ENCODE measurements at regions not wholly inside any gene's neighbourhood (a gene's known extent, or its start where the extent isn't known, plus 50 kb on each side); places are given as distances from the start of the nearest gene placed in this dataset.
"Not testable (repeated sequence)": the region's sequence is repeated elsewhere in the genome, so short reads cannot be mapped to it uniquely, and the experiment has no call there.

- TF ChIP-seq ZBTB33 (IDR thresholded peaks at IDR 0.05; ENCODE audit: borderline replicate concordance, low read depth); REST (IDR thresholded peaks at IDR 0.05; ENCODE audit: low read depth, low read length); TCF12 (IDR thresholded peaks at IDR 0.05); CTCF (IDR thresholded peaks at IDR 0.05); MXI1 (IDR thresholded peaks at IDR 0.05; ENCODE audit: low read depth, low read length): not testable (repeated sequence)
These were observed 65.6 kb upstream of the DPY19L1 start for GRCh38 chr7:35102845-35103244.
